ENCODE measurements at regions not wholly inside any gene's neighbourhood (a gene's known extent, or its start where the extent isn't known, plus 50 kb on each side); places are given as distances from the start of the nearest gene placed in this dataset.

GRCh38 chr3:159934216-159934615 lies 54.4 kb upstream of the IL12A start:
- Histone ChIP-seq H3K4me1 (peaks cover 4% of the 10 kb centered on the region), H3K9ac (no peak overlapping the region), H3K27ac (no peak overlapping the region), H3F3A (ENCODE audit: low read depth) (peaks cover 4% of the 10 kb centered on the region), H3K36me3 (no peaks in the 10 kb centered on the region), H3K27me3 (no peaks in the 10 kb centered on the region), H2AFZ (replicated peaks) (no peak overlapping the region), H3K79me2 (ENCODE audit: low read depth) (no peaks in the 10 kb centered on the region), H3K9me3 (ENCODE audit: low read depth) (peaks cover 4% of the 10 kb centered on the region), H3K4me3 (no peak overlapping the region), H4K20me1 (ENCODE audit: low read depth) (no peaks in the 10 kb centered on the region), H3K4me2 (no peak overlapping the region)
- H3K36me3 Mint-ChIP-seq: peaks cover 3% of the 10 kb centered on the region
- no peak overlapping the region for H3K27ac Mint-ChIP-seq
- TF ChIP-seq EZH2phosphoT487 (IDR thresholded peaks at IDR 0.05): no peak
- peaks cover 8% of the 10 kb centered on the region for H3K4me1 Mint-ChIP-seq
- no peak for DNase-seq (ENCODE audit: low spot score)
- H3K9me3 Mint-ChIP-seq: peaks cover 21% of the 10 kb centered on the region
- H3K4me3 Mint-ChIP-seq: no peak overlapping the region
- peaks cover 2% of the 10 kb centered on the region for H3K27me3 Mint-ChIP-seq (ENCODE audit: insufficient read depth, low read depth)

GRCh38 chr3:159936541-159936940 lies 52.1 kb upstream of the IL12A start:
- H3K4me1 Mint-ChIP-seq: no peaks in the 10 kb centered on the region
- TF ChIP-seq CTCF (IDR thresholded peaks at IDR 0.05) (no peak), EZH2phosphoT487 (IDR thresholded peaks at IDR 0.05) (no peak), EZH2 (IDR thresholded peaks at IDR 0.05) (no peak)
- Histone ChIP-seq H3F3A (ENCODE audit: low read depth) (no peaks in the 10 kb centered on the region), H3K4me3 (no peak overlapping the region), H3K27me3 (no peaks in the 10 kb centered on the region), H3K79me2 (ENCODE audit: low read depth) (no peaks in the 10 kb centered on the region), H3K4me2 (no peak overlapping the region), H3K36me3 (no peaks in the 10 kb centered on the region), H2AFZ (replicated peaks) (no peak overlapping the region), H3K27ac (no peak overlapping the region), H4K20me1 (ENCODE audit: low read depth) (no peaks in the 10 kb centered on the region), H3K9ac (no peak overlapping the region), H3K4me1 (peaks cover 4% of the 10 kb centered on the region), H3K9me3 (ENCODE audit: low read depth) (peaks cover 4% of the 10 kb centered on the region)
- H3K27ac Mint-ChIP-seq: no peak overlapping the region
- peaks cover 3% of the 10 kb centered on the region for H3K36me3 Mint-ChIP-seq
- H3K4me3 Mint-ChIP-seq: no peak overlapping the region
- H3K27me3 Mint-ChIP-seq (ENCODE audit: insufficient read depth, low read depth): peaks cover 2% of the 10 kb centered on the region
- peaks cover 21% of the 10 kb centered on the region for H3K9me3 Mint-ChIP-seq
- DNase-seq (ENCODE audit: low spot score): no peak

- no peak overlapping the region for H2AFZ ChIP-seq (replicated peaks)
- peaks cover 2% of the 10 kb centered on the region for H3K27me3 Mint-ChIP-seq (ENCODE audit: insufficient read depth, low read depth)
- no peaks in the 10 kb centered on the region for H3K79me2 ChIP-seq (ENCODE audit: low read depth)
- no peak overlapping the region for H3K9ac ChIP-seq
- H3K4me3 ChIP-seq: no peak overlapping the region
- no peak for DNase-seq (ENCODE audit: low spot score)
- H3K27ac ChIP-seq: no peak overlapping the region
- no peak overlapping the region for H3K4me2 ChIP-seq
- H3K27ac Mint-ChIP-seq: no peak overlapping the region
- H3K4me1 ChIP-seq: peaks cover 4% of the 10 kb centered on the region
- H3K9me3 Mint-ChIP-seq: peaks cover 21% of the 10 kb centered on the region
- no peaks in the 10 kb centered on the region for H3K4me1 Mint-ChIP-seq
- peaks cover 3% of the 10 kb centered on the region for H3K36me3 Mint-ChIP-seq
- H3F3A ChIP-seq (ENCODE audit: low read depth): no peaks in the 10 kb centered on the region
- H3K36me3 ChIP-seq: no peaks in the 10 kb centered on the region
- no peaks in the 10 kb centered on the region for H3K27me3 ChIP-seq
- TF ChIP-seq EZH2phosphoT487 (IDR thresholded peaks at IDR 0.05) (no peak), CTCF (IDR thresholded peaks at IDR 0.05) (no peak), EZH2 (IDR thresholded peaks at IDR 0.05) (no peak)
- H4K20me1 ChIP-seq (ENCODE audit: low read depth): no peaks in the 10 kb centered on the region
- peaks cover 4% of the 10 kb centered on the region for H3K9me3 ChIP-seq (ENCODE audit: low read depth)
- no peak overlapping the region for H3K4me3 Mint-ChIP-seq
Measured at GRCh38 chr3:159937561-159938166, 51.0 kb upstream of the IL12A start.

- Mint-ChIP-seq H3K9me3 (peaks cover 13% of the 10 kb centered on the region), H3K4me3 (no peak overlapping the region), H3K36me3 (peaks cover 3% of the 10 kb centered on the region), H3K4me1 (no peaks in the 10 kb centered on the region), H3K27ac (no peak overlapping the region), H3K27me3 (ENCODE audit: insufficient read depth, low read depth) (peaks cover 2% of the 10 kb centered on the region)
- no peak overlapping the region for H3K4me2 ChIP-seq
- no peak for TF ChIP-seq CTCF (IDR thresholded peaks at IDR 0.05)
- TF ChIP-seq EZH2phosphoT487 (IDR thresholded peaks at IDR 0.05): no peak
- TF ChIP-seq EZH2 (IDR thresholded peaks at IDR 0.05): no peak
- peaks cover 4% of the 10 kb centered on the region for H3K4me1 ChIP-seq
- no peak overlapping the region for H3K9ac ChIP-seq
- H3F3A ChIP-seq (ENCODE audit: low read depth): no peaks in the 10 kb centered on the region
- no peaks in the 10 kb centered on the region for H3K36me3 ChIP-seq
- H3K79me2 ChIP-seq (ENCODE audit: low read depth): no peaks in the 10 kb centered on the region
- no peak overlapping the region for H2AFZ ChIP-seq (replicated peaks)
- no peaks in the 10 kb centered on the region for H3K27me3 ChIP-seq
- no peak overlapping the region for H3K27ac ChIP-seq
- H4K20me1 ChIP-seq (ENCODE audit: low read depth): no peaks in the 10 kb centered on the region
- no peak for DNase-seq (ENCODE audit: low spot score)
- peaks cover 4% of the 10 kb centered on the region for H3K9me3 ChIP-seq (ENCODE audit: low read depth)
- H3K4me3 ChIP-seq: no peak overlapping the region
Measured at GRCh38 chr3:159938714-159939113, 49.9 kb upstream of the IL12A start.
